HL-60 (cell line): ENCODE measurements at regions not wholly inside any gene's neighbourhood (a gene's known extent, or its start where the extent isn't known, plus 50 kb on each side); places are given as distances from the start of the nearest gene placed in this dataset.

Experiments
- DNase-seq, 2 experiments: peaks; one replicate each; pipeline ENCODE4 v3.0.0-alpha.2; 2010 to 2020; ENCODE audit warnings: low read depth in 1 of 2, low spot score in 1 of 2
- H3K27ac ChIP-seq: fragments of 250-450 bp; sonication (Bioruptor Pico); replicated peaks from 2 replicates; pipeline ENCODE4 v1.5.1; 2020; ENCODE audit warnings: mild to moderate bottlenecking, moderate library complexity
- H3K27me3 ChIP-seq: fragments of 250-450 bp; sonication (Bioruptor Pico); 2 replicates; pipeline ENCODE4 v1.5.1; 2021; ENCODE audit warnings: mild to moderate bottlenecking, moderate library complexity; ENCODE audit not compliant: insufficient read depth, poor library complexity, severe bottlenecking
- H3K4me3 ChIP-seq: replicated peaks from 2 replicates; pipeline ENCODE4 v1.5.1; 2011; ENCODE audit warnings: mild to moderate bottlenecking, control low read depth, low read length; ENCODE audit not compliant: insufficient read depth
- GABPA ChIP-seq: IDR thresholded peaks from 2 replicates; pipeline ENCODE4 v1.6.1; 2012; ENCODE audit warnings: low read depth
- POLR2AphosphoS5 ChIP-seq: IDR thresholded peaks from 2 replicates; pipeline ENCODE4 v1.6.1; 2012; ENCODE audit warnings: low read depth
- SPI1 ChIP-seq: IDR thresholded peaks from 2 replicates; pipeline ENCODE4 v1.6.1; 2012; ENCODE audit warnings: low read depth, mild to moderate bottlenecking, borderline replicate concordance
- TF ChIP-seq, protein P1 (sequence below): IDR thresholded peaks from one replicate; pipeline ENCODE4 v1.5.1; 2011; ENCODE audit warnings: low read length, control low read depth, inconsistent platforms; ENCODE audit not compliant: insufficient read depth
- TF ChIP-seq, protein P2 (sequence below): IDR thresholded peaks from 2 replicates; pipeline ENCODE4 v1.6.1; 2012; ENCODE audit warnings: low read depth; ENCODE audit not compliant: insufficient replicate concordance

DNA sequence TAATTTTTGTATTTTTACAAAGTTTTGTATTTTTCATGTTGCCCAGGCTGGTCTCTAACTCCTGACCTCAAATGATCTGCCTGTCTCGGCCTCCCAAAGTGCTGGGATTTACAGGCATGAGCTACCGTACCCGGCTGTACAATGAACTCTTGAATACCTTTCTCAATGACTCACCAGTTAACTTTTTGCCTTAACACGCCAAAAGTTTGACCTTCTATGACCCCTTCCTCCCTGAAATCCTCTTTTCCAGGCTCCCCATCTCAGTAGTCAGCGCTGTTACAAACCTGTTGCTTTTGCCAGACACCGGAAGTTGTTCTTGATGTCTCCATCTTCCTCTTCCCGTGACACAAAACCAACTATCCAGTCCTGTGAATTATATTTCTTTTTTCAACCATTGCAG, 158.1 kb upstream of the ASIC2 start:
- no peaks in the 10 kb centered on the region for H3K27me3 ChIP-seq
- H3K4me3 ChIP-seq, result no peak overlapping the region
- no peak overlapping the region for H3K27ac ChIP-seq
- no peak for DNase-seq
- TF ChIP-seq POLR2AphosphoS5 (no peak), SPI1 (no peak), GABPA (no peak)
- TF ChIP-seq, protein P1, sequence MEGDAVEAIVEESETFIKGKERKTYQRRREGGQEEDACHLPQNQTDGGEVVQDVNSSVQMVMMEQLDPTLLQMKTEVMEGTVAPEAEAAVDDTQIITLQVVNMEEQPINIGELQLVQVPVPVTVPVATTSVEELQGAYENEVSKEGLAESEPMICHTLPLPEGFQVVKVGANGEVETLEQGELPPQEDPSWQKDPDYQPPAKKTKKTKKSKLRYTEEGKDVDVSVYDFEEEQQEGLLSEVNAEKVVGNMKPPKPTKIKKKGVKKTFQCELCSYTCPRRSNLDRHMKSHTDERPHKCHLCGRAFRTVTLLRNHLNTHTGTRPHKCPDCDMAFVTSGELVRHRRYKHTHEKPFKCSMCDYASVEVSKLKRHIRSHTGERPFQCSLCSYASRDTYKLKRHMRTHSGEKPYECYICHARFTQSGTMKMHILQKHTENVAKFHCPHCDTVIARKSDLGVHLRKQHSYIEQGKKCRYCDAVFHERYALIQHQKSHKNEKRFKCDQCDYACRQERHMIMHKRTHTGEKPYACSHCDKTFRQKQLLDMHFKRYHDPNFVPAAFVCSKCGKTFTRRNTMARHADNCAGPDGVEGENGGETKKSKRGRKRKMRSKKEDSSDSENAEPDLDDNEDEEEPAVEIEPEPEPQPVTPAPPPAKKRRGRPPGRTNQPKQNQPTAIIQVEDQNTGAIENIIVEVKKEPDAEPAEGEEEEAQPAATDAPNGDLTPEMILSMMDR, result no peak
- TF ChIP-seq, protein P2, sequence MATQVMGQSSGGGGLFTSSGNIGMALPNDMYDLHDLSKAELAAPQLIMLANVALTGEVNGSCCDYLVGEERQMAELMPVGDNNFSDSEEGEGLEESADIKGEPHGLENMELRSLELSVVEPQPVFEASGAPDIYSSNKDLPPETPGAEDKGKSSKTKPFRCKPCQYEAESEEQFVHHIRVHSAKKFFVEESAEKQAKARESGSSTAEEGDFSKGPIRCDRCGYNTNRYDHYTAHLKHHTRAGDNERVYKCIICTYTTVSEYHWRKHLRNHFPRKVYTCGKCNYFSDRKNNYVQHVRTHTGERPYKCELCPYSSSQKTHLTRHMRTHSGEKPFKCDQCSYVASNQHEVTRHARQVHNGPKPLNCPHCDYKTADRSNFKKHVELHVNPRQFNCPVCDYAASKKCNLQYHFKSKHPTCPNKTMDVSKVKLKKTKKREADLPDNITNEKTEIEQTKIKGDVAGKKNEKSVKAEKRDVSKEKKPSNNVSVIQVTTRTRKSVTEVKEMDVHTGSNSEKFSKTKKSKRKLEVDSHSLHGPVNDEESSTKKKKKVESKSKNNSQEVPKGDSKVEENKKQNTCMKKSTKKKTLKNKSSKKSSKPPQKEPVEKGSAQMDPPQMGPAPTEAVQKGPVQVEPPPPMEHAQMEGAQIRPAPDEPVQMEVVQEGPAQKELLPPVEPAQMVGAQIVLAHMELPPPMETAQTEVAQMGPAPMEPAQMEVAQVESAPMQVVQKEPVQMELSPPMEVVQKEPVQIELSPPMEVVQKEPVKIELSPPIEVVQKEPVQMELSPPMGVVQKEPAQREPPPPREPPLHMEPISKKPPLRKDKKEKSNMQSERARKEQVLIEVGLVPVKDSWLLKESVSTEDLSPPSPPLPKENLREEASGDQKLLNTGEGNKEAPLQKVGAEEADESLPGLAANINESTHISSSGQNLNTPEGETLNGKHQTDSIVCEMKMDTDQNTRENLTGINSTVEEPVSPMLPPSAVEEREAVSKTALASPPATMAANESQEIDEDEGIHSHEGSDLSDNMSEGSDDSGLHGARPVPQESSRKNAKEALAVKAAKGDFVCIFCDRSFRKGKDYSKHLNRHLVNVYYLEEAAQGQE, result no peak

GRCh38 chr17:33457477-33457876, 164.4 kb upstream of the ASIC2 start:
- no peak for TF ChIP-seq GABPA
- no peak for TF ChIP-seq SPI1
- no peak for TF ChIP-seq POLR2AphosphoS5
- TF ChIP-seq, protein P1, result no peak
- TF ChIP-seq, protein P2, result no peak
- Histone ChIP-seq H3K27me3 (no peaks in the 10 kb centered on the region), H3K27ac (no peak overlapping the region), H3K4me3 (no peak overlapping the region)
- no peak for DNase-seq

- H3K4me3 ChIP-seq, result no peak overlapping the region
- TF ChIP-seq, protein P2, result no peak
- TF ChIP-seq SPI1 (no peak), POLR2AphosphoS5 (no peak), GABPA (no peak)
- TF ChIP-seq, protein P1, result no peak
- no peak overlapping the region for H3K27ac ChIP-seq
- no peak for DNase-seq
- H3K27me3 ChIP-seq, result no peaks in the 10 kb centered on the region
These were observed 166.2 kb upstream of the ASIC2 start for GRCh38 chr17:33459078-33459940.
